Panc1 (cell line): ENCODE measurements at regions not wholly inside any gene's neighbourhood (a gene's known extent, or its start where the extent isn't known, plus 50 kb on each side); places are given as distances from the start of the nearest gene placed in this dataset.

Experiments
- CTCF ChIP-seq: fragments of 450-650 bp; IDR thresholded peaks from 2 replicates; pipeline ENCODE4 v1.5.1; 2017; ENCODE audit warnings: mild to moderate bottlenecking
- POLR2AphosphoS5 ChIP-seq: IDR thresholded peaks from 2 replicates; pipeline ENCODE4 v1.6.1; 2012; ENCODE audit warnings: mild to moderate bottlenecking, low read depth, low read length, moderate library complexity
- REST ChIP-seq, 2 experiments: IDR thresholded peaks; 2 replicates each; pipeline ENCODE4 v1.6.1; 2011 to 2012; ENCODE audit warnings: low read depth in 2 of 2, control low read depth in 1 of 2, low read length in 1 of 2, mild to moderate bottlenecking in 1 of 2, moderate library complexity in 1 of 2; ENCODE audit not compliant: insufficient read depth in 1 of 2
- SIN3A ChIP-seq: IDR thresholded peaks from 2 replicates; pipeline ENCODE4 v1.6.1; 2012; ENCODE audit warnings: low read depth, mild to moderate bottlenecking, low read length, moderate library complexity, borderline replicate concordance; ENCODE audit not compliant: insufficient read depth
- TCF7L2 ChIP-seq: IDR thresholded peaks from 2 replicates; pipeline ENCODE4 v1.6.1; 2011; ENCODE audit warnings: mild to moderate bottlenecking, low read depth, low read length, inconsistent platforms

- TF ChIP-seq REST (IDR thresholded peaks at IDR 0.05; ENCODE audit: insufficient read depth in 1 of 2, low read depth in 2 of 2, low read length in 1 of 2): no peak
- no peak for TF ChIP-seq CTCF
- no peak for TF ChIP-seq POLR2AphosphoS5
- TF ChIP-seq TCF7L2: no peak
- TF ChIP-seq SIN3A: no peak
Measured at GRCh38 chr5:33372721-33373472, 67.9 kb upstream of the TARS1 start.
